ENCODE measurements at regions not wholly inside any gene's neighbourhood (a gene's known extent, or its start where the extent isn't known, plus 50 kb on each side); places are given as distances from the start of the nearest gene placed in this dataset.
"Not testable (repeated sequence)": the region's sequence is repeated elsewhere in the genome, so short reads cannot be mapped to it uniquely, and the experiment has no call there.

GRCh38 chr16:48057048-48057447, 98.7 kb downstream of the ABCC12 start:
- no peak for FAIRE-seq
- no peak for DNase-seq (ENCODE audit: low spot score)

- FAIRE-seq (no peak), DNase-seq (ENCODE audit: low spot score) (peak; percentile 28)
Measured at GRCh38 chr16:48054881-48055601, 100.8 kb downstream of the ABCC12 start.

- FAIRE-seq (no peak), DNase-seq (ENCODE audit: low spot score) (no peak)
Measured at GRCh38 chr16:48053418-48053745, 102.4 kb downstream of the ABCC12 start.

GRCh38 chr16:48052731-48053417, 102.9 kb downstream of the ABCC12 start:
- FAIRE-seq (no peak), DNase-seq (ENCODE audit: low spot score) (no peak)

GRCh38 chr16:48050871-48051270, 104.9 kb downstream of the ABCC12 start:
- FAIRE-seq (no peak), DNase-seq (ENCODE audit: low spot score) (no peak)

- no peak for DNase-seq (ENCODE audit: low spot score)
- no peak for FAIRE-seq
Measured at GRCh38 chr16:48049847-48050246, 105.9 kb downstream of the ABCC12 start.

- no peak for DNase-seq (ENCODE audit: low spot score)
- no peak for FAIRE-seq
Measured at GRCh38 chr16:48047720-48048119, 108.1 kb downstream of the ABCC12 start.

- FAIRE-seq (no peak), DNase-seq (ENCODE audit: low spot score) (no peak)
Measured at GRCh38 chr16:48047241-48047640, 108.6 kb downstream of the ABCC12 start.

- FAIRE-seq = no peak
- DNase-seq (ENCODE audit: low spot score) = no peak
Measured at GRCh38 chr16:48044117-48044516, 111.7 kb downstream of the ABCC12 start.

- no peak for DNase-seq (ENCODE audit: low spot score)
- FAIRE-seq = no peak
Measured at GRCh38 chr16:48041981-48042421, 113.8 kb downstream of the ABCC12 start.

- FAIRE-seq (no peak), DNase-seq (ENCODE audit: low spot score) (no peak)
Measured at GRCh38 chr16:48035142-48035541, 120.7 kb downstream of the ABCC12 start.

- DNase-seq (ENCODE audit: low spot score) (no peak), FAIRE-seq (no peak)
Measured at GRCh38 chr16:48030926-48031325, 124.9 kb downstream of the ABCC12 start.

- DNase-seq (ENCODE audit: low spot score) (no peak), FAIRE-seq (no peak)
Measured at GRCh38 chr16:48029768-48030167, 126.0 kb downstream of the ABCC12 start.

- no peak for DNase-seq (ENCODE audit: low spot score)
- no peak for FAIRE-seq
Measured at GRCh38 chr16:48025359-48025758, 130.4 kb downstream of the ABCC12 start.

GRCh38 chr16:48024042-48024441, 131.8 kb downstream of the ABCC12 start:
- no peak for FAIRE-seq

GRCh38 chr16:48022496-48022895, 133.3 kb downstream of the ABCC12 start:
- FAIRE-seq = no peak
- no peak for DNase-seq (ENCODE audit: low spot score)

More at GRCh38 chr16:48024042-48024441, 131.8 kb downstream of the ABCC12 start:
- no peak for DNase-seq (ENCODE audit: low spot score)

- not testable (repeated sequence) for DNase-seq (ENCODE audit: low spot score); FAIRE-seq
Measured at GRCh38 chr16:48020617-48021016, 135.2 kb downstream of the ABCC12 start.

GRCh38 chr16:48014349-48015135, 141.3 kb downstream of the ABCC12 start:
- DNase-seq (ENCODE audit: low spot score) = peak; percentile 94
- FAIRE-seq = peak; percentile 94

- DNase-seq (ENCODE audit: low spot score) (peak; percentile 96), FAIRE-seq (peak; percentile 96)
Measured at GRCh38 chr16:48013491-48013901, 142.3 kb downstream of the ABCC12 start.

GRCh38 chr16:48011878-48012658, 143.7 kb downstream of the ABCC12 start:
- FAIRE-seq (peak; percentile 60), DNase-seq (ENCODE audit: low spot score) (peak; percentile 24)

GRCh38 chr16:48011466-48011865, 144.3 kb downstream of the ABCC12 start:
- FAIRE-seq = no peak
- DNase-seq (ENCODE audit: low spot score) = no peak
